ENCODE measurements at regions not wholly inside any gene's neighbourhood (a gene's known extent, or its start where the extent isn't known, plus 50 kb on each side); places are given as distances from the start of the nearest gene placed in this dataset.

- H3K9me1 ChIP-seq (replicated peaks; ENCODE audit: control insufficient read depth, extremely low read depth, insufficient read depth, low read length) = no peaks in the 10 kb centered on the region
- CTCF ChIA-PET = no interaction called here
- H2AFZ ChIP-seq (ENCODE audit: low read depth, low read length) = no peak overlapping the region
- POLR2A ChIA-PET = no interaction called here
- no peaks in the 10 kb centered on the region for H3K4me1 ChIP-seq (ENCODE audit: control insufficient read depth, extremely low read depth, insufficient read depth, low read length)
- no peak for DNase-seq (ENCODE audit: low read depth, low spot score)
- H3K9me3 ChIP-seq (replicated peaks; ENCODE audit: control insufficient read depth, insufficient read depth, low read length) = peaks cover 3% of the 10 kb centered on the region
- no TSS peak for BruUV-seq (replicated peaks)
- no peak overlapping the region for H3K9ac ChIP-seq (replicated peaks; ENCODE audit: extremely low read depth, insufficient read depth, low read length)
- no peak for FAIRE-seq
- dilution Hi-C loops (cut with MboI; ENCODE audit: extremely low pct_ligation_motif_present, low sequenced_read_pairs) (no loop called here), intact Hi-C loops (cut with micrococcal nuclease) (no loop called here)
- TF ChIP-seq POLR2A (IDR thresholded peaks at IDR 0.05; ENCODE audit: low read depth, low read length) (no peak), GATA2 (IDR thresholded peaks at IDR 0.05; ENCODE audit: insufficient read depth, insufficient read length, low read depth, low read length) (no peak), FOS (IDR thresholded peaks at IDR 0.05; ENCODE audit: borderline replicate concordance, insufficient read depth, low read length) (no peak), EZH2 (IDR thresholded peaks at IDR 0.05; ENCODE audit: borderline replicate concordance, low read depth, low read length, severe bottlenecking) (no peak), JUN (IDR thresholded peaks at IDR 0.05; ENCODE audit: borderline replicate concordance, insufficient read depth, insufficient read length, low read depth) (no peak), MAX (IDR thresholded peaks at IDR 0.05; ENCODE audit: insufficient read depth, insufficient read length) (no peak), CTCF (IDR thresholded peaks at IDR 0.05; ENCODE audit: extremely low read depth in 1 of 2, insufficient read depth in 1 of 2, low read depth in 1 of 2, low read length in 2 of 2) (no peak), MYC (IDR thresholded peaks at IDR 0.05; ENCODE audit: low read depth, low read length) (no peak), POLR2AphosphoS5 (IDR thresholded peaks at IDR 0.05; ENCODE audit: insufficient read depth, low read depth, low read length) (no peak)
- H3K4me2 ChIP-seq (ENCODE audit: insufficient read depth, low read length) = no peak overlapping the region
- H3K4me3 ChIP-seq (replicated peaks in 1 of 3; ENCODE audit: insufficient read depth in 1 of 3, low read depth in 1 of 3, low read length in 3 of 3) = no peak overlapping the region
- no peaks in the 10 kb centered on the region for H4K20me1 ChIP-seq (replicated peaks; ENCODE audit: control insufficient read depth, extremely low read depth, insufficient read depth, low read length)
- H3K36me3 ChIP-seq (ENCODE audit: control insufficient read depth in 2 of 2, extremely low read depth in 1 of 2, insufficient read depth in 2 of 2, low read length in 2 of 2) = no peaks in the 10 kb centered on the region
- H3K79me2 ChIP-seq (ENCODE audit: control insufficient read depth, insufficient read depth, low read length) = no peaks in the 10 kb centered on the region
- no peak overlapping the region for H3K27ac ChIP-seq (ENCODE audit: insufficient read depth, low read depth, low read length)
- no peaks in the 10 kb centered on the region for H3K27me3 ChIP-seq (ENCODE audit: control insufficient read depth in 2 of 2, insufficient read depth in 2 of 2, low read length in 2 of 2)
Observed at GRCh38 chr6:102223942-102224341, 830.4 kb downstream of the GRIK2 start.
